Stimulated activated CD8-positive, alpha-beta memory T cell treated with anti-CD3 and anti-CD28 coated beads, Interleukin-7, amount 100 ng/mL, for 4 hours (primary cell): ENCODE measurements at regions not wholly inside any gene's neighbourhood (a gene's known extent, or its start where the extent isn't known, plus 50 kb on each side); places are given as distances from the start of the nearest gene placed in this dataset.

Experiments used
- DNase-seq, 2 donors: peaks; one replicate each; pipeline ENCODE4 v3.0.0-alpha.2; 2020; ENCODE audit warnings: low read depth in 2 of 2

DNA sequence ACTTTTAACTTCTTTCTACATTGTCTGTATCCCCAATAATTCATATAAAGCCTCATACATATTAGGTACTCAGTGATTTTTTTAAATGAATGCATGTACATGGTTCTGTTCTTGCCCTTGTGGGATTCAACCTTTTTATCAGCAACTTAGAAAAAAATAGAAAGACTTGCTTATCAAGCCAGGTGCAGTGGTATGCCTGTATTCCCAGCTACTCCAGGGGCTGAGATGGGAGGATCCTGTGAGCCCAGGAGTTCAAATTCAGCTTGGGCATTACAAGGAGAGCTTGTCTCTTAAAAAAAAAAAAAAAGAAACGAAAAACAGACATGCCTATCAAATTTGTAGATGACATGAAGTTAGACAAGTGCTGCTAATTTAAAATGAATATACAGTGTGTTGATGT lies 54.2 kb upstream of the MYCBP2 start:
- DNase-seq = no peak

- DNase-seq = no peak
Measured at GRCh38 chr13:77379508-77379907, 52.6 kb upstream of the MYCBP2 start.

GRCh38 chr13:77378662-77379061 lies 51.8 kb upstream of the MYCBP2 start:
- DNase-seq = no peak

DNA sequence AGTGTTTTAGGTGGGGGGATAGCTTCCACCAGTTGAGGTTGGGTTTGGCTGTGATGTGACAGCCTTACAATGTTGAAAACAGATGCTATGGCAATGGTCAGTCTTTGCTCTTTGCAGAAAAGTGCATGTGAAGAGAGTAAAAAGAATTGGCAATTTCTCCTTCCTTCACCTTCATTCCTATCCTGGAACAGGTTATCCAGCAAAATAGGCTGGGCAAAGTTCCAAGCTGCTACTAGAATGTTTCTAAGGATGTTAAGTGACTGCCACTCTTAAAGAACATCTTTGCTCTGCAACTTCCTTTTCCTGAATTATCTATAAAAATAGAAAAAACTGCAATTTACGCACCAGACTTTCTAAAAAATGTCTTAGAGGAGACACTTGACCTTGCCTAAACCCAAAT lies 50.1 kb upstream of the MYCBP2 start:
- DNase-seq = no peak
